NCI-H2196 treated with DMSO at 0.1 percent for 48 hours (cell line): ENCODE measurements at regions not wholly inside any gene's neighbourhood (a gene's known extent, or its start where the extent isn't known, plus 50 kb on each side); places are given as distances from the start of the nearest gene placed in this dataset.
"Not testable (repeated sequence)": the region's sequence is repeated elsewhere in the genome, so short reads cannot be mapped to it uniquely, and the experiment has no call there.

Experiments
- DNase-seq: peaks from one replicate; lab custom pipeline; 2025; ENCODE audit not compliant: unreplicated experiment; lab: John Stamatoyannopoulos, UW

- no peak for DNase-seq
Measured at GRCh38 chr12:78269620-78270019, 438.9 kb downstream of the NAV3 start.

DNA sequence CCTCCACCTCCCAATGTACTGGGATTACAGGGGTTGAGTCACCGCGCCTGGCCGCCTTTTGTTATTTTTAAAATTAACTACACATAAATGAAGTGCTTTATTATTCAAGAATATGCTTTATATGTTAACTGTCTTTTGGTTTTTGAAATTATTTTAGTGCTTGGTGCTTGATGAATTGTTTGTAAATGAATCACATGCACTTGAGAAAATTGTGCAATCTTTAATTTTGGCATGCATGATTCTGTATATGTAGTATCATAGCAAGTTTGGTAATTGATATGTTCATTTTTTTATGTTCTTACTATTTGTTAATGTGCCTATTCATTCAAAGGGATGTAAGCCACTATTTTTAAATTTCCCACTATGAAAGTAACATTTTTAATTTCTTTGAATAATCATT, 440.9 kb downstream of the NAV3 start:
- DNase-seq: no peak

DNA sequence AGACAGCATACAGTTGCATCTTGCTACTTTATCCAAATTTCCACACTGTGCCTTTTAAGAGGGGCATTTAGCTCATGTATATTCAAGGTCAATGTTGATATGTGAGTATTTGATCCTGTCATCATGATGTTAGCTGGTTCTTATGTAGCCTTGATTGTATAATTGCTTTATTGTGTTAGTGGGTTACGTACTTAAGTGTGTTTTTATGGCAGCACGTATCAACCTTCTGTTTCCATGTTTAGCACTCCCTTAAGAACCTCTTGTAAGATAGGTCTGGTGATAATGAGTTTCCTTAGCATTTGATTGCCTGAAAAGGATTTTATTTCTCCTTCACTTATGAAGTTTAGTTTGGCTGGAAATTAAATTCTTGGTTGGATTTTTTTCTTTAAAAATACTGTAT, 445.2 kb downstream of the NAV3 start:
- no peak for DNase-seq

DNA sequence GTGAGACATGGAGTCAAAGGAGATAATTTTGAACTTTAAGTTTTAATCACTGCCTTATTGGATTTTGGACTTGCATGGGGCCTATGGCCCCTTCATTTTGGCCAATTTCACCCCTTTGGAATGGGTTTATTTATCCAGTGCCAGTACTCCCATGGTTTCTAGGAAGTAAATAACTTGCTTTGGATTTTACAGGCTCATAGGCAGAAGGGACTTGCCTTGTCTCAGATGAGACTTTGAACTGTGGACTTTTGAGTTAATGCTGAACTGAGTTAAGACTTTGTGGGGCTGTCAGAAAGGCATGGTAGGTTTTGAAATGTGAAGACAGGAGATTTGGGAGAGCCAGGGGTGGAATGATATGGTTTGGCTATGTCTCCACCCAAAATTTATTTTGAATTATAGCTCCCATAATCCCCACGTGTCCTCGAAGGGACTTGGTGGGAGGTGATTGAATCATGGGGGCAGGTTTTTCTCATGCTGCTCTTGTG, 448.1 kb downstream of the NAV3 start:
- DNase-seq: no peak

DNA sequence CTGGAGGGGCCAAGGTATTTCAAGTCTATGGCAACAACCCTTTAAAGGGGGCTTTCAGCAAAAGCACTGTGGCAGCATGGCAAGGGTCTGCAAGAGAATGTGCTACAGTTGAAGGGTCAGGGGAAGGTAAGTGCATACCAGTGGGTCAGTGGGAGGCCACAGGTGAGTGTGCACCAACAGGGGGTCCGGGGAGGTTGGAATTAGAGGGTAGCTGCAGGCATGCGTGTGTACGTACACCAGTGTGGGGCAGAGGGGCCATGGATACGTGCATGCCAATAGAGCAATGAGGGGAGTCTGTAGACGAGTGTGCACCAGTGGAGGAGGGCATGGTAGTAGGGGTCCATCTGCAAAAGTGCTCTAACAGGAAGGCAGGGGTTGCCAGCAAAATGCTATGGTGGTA, 448.9 kb downstream of the NAV3 start:
- no peak for DNase-seq

GRCh38 chr12:78281102-78281501, 450.4 kb downstream of the NAV3 start:
- not testable (repeated sequence) for DNase-seq

- DNase-seq: no peak
Measured at GRCh38 chr12:78284417-78284816, 453.7 kb downstream of the NAV3 start.

DNA sequence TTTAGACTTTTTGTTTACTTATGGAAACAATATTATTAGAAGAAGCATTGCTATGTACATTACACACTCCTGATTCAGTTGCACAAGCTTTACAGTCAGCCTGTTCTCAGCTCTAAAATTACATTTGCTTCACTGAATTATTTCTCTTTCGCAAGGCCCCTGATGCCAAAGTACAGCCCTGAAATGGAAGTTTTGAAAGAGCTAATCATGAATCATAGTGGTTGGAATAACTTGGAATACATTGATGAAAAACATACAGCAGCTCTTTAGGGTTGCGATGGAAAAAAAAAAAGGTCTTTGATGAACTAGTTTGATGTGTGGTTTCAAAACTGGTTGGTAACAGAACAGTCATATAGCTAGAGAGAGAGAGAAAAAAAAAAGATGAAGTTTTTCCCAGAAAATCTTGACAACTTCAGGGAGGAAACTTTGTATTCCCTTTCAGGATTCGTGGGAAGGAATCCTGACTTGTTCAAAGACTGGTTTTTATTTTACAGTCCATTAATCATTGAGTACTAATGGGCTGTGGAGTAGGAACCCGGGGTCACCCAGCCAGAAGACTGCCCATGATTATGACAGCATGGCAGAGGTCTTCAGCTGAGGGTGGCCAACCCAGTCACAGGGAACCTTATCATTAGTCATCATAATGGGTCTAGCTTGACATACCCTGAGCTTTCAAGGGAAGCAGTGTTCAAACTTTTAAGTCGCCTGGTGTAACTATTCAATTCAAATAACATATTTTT, 460.1 kb downstream of the NAV3 start:
- DNase-seq: no peak

DNA sequence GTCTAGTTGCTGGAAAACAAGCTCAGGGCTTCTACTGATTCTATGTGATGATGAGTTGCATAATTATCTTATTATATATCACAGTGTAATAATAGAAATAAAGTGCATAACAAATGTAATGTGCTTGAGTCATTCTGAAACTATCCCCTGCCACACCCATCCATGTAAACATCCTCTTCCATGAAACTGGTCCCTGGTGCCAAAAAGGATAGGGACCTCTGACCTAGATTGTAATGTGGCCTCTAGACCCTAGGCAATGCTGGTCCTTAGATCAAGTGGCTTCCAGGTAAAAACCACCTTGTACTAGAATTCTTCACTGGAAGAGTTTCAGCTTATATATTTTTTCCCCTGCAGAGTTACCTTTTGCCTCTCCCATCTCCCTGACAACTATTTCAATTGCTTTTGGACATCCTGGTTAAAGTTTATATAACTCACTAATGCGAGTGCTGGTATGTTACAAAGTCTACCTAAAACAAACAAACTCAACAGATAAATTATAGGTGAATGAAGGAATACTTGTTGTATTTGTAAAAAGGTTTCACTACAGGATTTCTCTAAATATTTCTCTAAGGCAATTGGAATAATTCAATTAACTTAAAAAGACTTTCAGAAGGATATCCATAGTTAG, 462.5 kb downstream of the NAV3 start:
- no peak for DNase-seq

DNA sequence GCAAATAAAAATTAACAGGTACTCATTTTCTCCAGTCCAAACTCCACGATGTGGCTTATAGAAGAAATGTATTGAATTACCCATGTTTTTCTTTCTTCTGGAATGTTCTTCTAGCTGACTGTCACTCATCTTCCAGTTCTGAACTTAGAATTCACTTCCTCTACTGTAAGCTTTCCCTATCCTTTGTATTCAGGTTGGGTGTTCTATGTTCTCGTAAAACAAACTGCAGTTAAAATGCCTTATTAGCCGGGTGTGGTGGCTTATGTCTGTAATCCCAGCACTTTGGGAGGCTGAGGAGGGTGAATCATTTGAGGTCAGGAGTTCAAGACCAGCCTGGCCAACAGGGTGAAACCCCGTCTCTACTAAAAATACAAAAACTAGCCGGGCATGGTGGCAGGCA, 470.6 kb downstream of the NAV3 start:
- not testable (repeated sequence) for DNase-seq

DNA sequence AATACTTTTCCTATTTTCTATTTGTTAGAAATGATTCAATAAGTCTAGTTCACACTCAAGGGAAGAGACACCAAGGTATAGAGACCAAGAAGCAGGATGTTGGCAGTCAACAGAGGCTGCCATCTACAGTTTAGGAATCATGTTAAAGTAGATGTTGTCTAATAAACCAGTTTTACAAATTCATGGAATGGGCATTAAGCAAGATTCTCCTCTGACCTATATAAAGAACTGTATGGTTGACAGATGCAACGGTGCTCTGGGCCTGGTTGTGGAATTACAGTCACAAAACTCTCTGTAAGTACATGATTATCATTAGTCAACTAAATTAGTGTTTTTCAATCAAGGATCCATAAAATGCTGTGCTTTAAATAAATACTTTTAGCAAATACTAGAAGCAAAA, 475.1 kb downstream of the NAV3 start:
- DNase-seq: no peak

GRCh38 chr12:78306236-78306635, 475.5 kb downstream of the NAV3 start:
- no peak for DNase-seq

DNA sequence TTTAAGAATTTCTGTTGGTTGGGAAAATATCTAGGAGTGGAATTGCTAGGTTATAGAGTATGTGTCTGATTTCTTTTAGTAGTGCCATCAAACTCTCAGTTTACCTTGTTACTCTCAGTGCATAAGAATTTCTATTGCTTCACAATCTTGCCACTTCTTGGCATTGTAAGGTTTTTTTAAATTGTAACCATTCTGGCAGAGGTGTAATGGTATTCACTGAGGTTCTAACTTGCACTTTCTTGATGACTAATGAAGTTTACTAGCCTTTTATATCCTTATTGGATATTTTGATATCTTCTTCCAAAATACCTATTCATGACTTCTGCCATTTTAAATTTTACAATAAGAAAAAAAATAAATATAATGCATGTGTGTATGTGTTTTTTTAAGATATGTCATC, 478.0 kb downstream of the NAV3 start:
- no peak for DNase-seq

- no peak for DNase-seq
Measured at GRCh38 chr12:78315028-78315427, 484.3 kb downstream of the NAV3 start.

DNA sequence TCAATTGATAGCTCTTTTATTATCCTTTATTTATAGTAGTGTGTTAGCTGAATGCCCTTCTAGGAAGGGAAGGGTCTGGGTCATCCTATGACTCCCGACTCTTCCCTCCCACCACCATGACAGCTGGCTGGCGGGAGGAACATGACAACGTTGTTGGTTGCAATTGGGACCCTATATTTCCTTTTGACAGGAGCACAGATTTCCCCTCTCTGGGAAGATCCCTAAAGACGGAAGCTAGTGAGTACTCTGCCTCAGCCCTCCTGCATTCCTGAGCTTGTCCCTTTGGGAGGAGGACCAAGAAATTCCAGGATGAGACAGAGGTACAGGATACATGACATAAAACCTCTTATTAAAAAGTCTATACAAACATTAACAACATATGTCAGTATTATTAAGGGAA, 485.4 kb downstream of the NAV3 start:
- DNase-seq: no peak

DNA sequence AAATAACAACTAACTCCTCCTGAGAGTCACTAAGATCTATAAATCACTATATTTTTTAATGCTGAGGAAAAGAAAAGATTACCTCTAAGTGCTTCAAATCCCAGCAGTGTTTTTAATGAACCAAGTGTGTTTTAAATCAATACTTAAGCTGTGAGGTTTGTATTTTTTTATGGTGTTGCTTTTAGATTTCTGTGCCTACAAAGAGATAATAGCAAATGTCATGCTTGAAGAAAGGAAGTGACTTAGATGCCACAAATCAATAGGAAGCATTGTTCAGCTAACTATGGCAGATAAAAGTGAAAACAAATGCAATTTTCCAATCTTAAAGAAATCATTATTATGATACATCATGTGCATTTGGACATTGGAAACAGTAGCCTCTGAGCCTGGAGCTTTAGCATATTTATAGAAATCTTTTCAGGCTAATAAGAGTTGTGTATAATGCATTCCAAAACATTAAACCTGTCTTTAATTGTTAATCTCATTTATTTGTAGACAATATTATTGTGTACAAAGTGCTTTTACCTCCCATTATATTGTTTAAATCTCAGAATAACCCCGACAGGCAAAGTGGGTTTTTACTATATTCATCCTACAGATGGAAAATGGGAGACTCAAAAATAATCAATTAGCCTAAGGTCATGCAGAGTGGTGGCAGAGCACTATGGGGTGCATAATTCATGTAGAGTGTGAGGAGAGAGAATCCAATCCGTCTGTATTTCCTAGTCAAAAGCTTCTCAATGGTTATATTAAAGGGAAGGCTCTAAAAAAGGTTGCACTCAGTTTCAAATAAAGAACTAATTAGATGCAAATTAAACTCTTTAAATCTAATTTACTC, 486.2 kb downstream of the NAV3 start:
- no peak for DNase-seq

- no peak for DNase-seq
Measured at GRCh38 chr12:78321696-78322095, 491.0 kb downstream of the NAV3 start.

DNA sequence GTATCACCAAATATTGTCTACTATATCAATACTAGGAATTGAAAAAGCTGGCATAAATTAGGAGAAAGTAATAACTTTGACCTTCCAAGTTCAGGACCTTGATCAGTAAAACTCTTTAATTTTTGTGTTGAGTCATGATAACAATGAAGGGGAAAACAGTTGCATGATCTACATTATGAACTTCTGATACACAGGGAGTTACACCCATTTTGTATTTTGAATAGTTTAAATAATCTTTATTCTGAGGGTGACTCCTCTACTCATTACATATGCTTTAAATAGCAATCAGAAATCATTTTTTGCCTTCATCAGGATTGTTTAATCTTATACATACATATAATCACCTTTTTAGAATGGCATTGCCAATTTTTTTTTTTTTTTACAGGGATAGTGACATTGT, 492.5 kb downstream of the NAV3 start:
- no peak for DNase-seq

GRCh38 chr12:78324234-78324633, 493.5 kb downstream of the NAV3 start:
- DNase-seq: no peak

DNA sequence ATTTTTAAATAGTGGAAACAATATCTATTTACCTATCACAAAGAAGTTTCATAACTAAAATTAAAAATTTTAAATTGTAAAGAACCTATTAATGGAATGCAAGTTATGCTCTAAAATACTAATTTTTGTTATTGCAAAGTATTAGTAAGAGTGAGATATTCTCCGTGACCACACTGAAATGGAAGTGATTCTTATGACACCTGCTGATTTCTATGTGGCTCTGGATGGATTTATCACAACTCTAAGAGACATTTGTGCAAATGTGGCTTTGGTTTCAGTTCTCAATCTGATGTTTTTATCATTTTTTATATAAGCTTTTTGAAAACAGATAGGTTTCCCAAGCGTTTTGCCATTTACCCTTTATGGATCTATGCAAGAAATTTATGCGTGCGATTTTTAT, 497.8 kb downstream of the NAV3 start:
- DNase-seq: no peak

DNA sequence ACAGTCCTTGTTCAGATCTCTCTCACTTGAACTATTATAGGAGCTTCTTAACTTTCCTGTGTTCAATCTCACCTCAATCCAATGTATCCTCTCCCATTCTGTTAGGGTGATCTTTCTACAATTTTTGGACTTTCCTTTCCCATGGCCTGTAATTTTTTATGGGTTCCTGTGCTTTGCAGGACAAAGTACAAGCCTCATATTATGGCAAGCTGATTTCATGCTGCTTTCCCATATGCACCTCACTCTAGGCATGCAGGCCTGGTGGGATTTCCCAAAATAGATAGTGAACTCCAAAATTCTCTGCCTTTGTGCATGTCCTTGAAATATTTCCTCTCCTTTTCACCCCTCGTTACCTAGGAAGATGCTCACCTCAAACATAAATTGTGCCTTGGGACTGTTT, 499.4 kb downstream of the NAV3 start:
- DNase-seq: no peak

GRCh38 chr12:78331181-78331580, 500.5 kb downstream of the NAV3 start:
- no peak for DNase-seq
